Embryonic facial prominence (tissue), 1 donor: ENCODE measurements at regions not wholly inside any gene's neighbourhood (a gene's known extent, or its start where the extent isn't known, plus 50 kb on each side); places are given as distances from the start of the nearest gene placed in this dataset.
"Not testable (repeated sequence)": the region's sequence is repeated elsewhere in the genome, so short reads cannot be mapped to it uniquely, and the experiment has no call there.

Experiments used
- DNase-seq: peaks from one replicate; pipeline ENCODE4 v3.0.0-alpha.2; 2016; ENCODE audit errors: extremely low spot score

DNA sequence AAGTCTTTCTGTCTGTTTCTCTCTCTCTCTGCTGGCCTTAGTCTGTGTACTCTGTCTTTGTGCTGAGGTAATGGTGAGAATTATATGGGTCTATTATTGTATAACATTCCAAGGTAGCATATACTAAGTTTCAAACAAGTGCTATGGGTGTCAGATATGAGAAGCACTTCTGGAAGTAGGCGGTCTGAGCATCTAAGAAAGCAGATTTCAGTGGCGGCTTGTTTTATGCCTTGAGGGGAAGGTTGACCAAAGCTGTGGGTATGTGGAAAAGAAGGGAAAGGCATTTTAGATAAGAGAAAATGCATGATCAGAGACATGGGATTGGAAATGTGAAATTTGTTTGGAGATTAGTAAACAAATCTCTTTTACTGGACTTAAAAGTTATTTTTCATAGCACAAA, 348.5 kb downstream of the RFC3 start:
- no peak for DNase-seq

DNA sequence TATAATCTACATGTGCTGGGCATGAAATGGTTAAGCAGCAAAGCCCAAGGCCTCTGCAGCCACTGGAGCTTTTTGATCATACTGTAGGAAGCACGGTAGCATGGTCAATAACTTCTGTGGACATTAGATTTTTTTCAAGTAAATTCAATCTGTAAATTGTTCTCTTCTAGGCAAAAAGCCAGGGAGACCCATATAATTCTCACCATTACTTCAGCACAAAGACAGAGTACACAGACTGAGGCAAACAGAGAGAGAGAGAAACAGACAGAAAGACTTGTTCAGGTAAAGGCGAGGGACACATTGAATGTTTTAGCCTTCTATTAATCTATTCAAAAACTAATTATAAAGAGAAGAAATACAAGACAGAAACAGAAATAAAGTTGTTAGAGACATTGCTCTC, 349.4 kb downstream of the RFC3 start:
- DNase-seq, result no peak

DNA sequence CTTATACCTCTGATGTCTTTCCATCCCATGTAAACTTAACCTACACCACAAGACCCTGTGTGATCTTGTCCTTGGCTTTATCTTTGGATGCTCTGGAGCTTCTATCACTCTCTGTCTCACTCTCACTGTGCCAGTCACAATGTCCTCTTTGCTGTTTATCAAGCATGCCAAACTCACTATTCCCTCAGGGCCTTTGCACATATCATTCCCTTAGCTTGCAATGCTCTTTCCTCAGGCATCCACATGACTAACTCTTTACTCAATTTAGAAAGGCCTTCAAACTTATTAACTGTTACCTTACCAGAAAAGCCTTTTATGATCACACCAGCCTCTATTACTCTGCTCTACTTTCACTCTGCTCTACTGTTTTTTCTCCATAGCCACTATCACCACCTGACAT, 354.1 kb downstream of the RFC3 start:
- DNase-seq, result no peak

DNA sequence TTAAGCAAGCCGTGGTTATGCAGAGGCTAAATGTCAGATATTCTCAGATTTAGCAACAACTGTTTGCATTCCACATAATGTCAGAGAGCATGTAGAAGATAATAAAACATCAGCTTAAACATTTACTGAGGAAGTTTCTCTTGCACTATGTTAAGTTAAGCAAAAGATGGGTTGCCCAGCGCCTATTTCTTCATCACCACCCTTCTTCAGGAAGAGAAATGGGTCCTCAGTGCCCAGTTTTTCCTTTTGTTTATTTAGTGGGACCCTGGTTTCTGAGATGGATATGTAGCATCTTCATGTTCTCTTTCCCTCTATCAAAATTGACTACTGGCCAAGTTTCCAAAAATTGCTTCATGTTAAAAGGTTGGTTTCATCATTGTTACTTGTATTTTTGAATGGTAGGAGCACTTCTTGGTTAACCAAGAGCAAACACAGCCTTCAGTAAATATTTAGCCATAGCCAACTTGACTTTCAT, 356.8 kb downstream of the RFC3 start:
- DNase-seq, result no peak

DNA sequence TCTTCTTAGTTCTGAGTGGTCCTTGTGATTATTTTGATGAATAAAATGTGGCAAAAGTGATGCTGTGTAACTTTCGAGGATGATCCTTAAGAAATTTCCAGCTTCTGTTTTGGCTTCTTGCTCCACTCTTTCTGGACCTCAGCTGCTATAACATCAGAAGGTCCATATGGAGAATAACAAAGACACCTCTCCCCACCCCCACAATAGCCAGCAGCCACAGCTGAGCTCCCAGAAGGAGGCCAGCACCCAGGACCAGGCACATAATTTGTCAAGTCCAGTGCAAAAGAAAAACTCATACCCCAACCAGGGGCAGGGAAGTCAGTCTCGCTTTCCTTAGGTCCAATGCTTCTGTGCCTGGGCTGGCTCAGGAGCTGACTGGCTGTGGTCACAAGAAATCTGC, 357.6 kb downstream of the RFC3 start:
- DNase-seq, result no peak

DNA sequence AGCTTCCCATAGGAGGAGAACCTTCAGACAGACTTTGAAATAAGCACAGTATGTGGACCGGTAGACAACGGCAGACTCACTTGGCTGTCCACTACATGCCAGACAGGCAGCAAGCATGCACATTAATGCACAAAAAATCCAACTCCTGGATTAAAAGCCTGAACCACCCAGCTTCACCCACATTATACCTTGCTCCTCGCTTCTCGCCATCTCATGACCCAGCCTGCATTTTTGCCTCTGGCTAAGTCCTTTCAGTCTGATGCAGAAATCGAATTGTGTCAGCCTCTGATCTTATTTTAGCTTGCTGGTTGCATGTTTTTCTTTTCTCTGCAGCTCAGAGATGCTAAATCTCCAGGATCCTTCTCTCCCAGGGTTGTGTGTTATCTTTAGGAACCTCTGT, 358.7 kb downstream of the RFC3 start:
- no peak for DNase-seq

DNA sequence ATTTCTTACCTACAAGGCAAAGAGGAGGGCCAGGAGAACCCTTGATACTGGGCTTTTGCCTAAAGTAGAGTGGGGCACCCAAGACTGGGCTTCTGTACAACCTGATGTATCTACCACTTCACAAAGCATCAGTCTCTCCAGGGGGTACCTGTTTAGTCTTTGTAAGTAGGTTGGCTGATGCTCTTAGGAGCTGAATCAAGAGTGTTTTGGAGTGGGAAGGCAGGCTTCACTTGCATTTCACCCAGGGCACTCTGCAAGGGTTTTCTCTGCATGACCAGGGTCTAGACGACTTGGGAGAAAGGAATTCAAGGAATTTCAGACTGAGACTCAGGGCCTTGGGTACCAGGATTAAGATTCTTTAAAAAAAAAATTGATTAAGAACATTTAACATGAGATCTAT, 361.5 kb downstream of the RFC3 start:
- no peak for DNase-seq

DNA sequence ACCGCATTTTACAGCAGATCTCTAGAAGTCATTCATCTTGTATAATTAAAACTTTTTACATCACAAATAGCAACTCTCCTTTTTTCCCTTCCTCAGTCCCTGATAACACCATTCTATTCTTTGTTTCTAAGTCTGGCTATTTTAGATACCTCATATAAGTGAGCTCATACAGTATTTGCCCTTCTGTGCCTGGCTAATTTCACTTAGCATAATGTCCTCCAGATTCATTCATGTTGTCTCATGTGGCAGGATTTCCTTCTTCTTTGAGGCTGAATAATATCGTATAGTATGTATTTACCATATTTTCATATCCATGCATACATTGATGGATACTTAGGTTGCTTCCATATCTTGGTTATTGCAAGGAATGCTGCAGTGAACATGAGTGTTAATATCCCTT, 362.0 kb downstream of the RFC3 start:
- no peak for DNase-seq

DNA sequence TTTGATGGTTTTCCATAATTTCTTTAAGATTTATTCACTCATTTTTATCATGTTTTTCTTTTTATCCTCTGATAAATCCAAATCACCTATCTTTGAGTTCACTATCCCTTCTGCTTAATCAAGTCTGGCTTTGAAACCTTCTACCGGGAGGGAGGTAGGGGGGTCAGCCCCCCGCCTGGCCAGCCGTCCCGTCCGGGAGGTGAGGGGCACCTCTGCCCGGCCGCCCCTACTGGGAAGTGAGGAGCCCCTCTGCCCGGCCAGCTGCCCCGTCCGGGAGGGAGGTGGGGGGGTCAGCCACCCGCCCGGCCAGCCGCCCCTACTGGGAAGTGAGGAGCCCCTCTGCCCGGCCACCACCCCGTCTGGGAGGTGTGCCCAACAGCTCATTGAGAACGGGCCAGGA, 363.3 kb downstream of the RFC3 start:
- not testable (repeated sequence) for DNase-seq

DNA sequence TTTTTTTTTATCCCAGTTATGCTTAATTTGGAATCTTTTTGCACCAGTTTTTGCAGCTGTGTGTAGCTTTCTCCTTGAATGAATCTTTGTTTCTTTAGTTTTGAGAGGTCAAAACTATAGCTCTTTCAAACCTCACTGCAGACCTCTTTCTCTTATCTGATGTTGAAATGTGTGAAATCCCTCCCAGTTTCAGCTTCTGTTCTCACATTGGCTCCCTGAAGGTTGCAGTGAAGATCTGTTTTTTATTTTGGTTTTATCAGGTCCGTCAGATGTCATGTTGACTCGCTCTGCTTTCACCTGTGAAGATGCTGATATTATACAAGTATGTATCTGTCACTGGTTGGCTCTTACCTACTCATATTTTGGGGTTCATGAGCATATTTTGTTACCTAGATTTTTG, 372.0 kb downstream of the RFC3 start:
- DNase-seq, result no peak

DNA sequence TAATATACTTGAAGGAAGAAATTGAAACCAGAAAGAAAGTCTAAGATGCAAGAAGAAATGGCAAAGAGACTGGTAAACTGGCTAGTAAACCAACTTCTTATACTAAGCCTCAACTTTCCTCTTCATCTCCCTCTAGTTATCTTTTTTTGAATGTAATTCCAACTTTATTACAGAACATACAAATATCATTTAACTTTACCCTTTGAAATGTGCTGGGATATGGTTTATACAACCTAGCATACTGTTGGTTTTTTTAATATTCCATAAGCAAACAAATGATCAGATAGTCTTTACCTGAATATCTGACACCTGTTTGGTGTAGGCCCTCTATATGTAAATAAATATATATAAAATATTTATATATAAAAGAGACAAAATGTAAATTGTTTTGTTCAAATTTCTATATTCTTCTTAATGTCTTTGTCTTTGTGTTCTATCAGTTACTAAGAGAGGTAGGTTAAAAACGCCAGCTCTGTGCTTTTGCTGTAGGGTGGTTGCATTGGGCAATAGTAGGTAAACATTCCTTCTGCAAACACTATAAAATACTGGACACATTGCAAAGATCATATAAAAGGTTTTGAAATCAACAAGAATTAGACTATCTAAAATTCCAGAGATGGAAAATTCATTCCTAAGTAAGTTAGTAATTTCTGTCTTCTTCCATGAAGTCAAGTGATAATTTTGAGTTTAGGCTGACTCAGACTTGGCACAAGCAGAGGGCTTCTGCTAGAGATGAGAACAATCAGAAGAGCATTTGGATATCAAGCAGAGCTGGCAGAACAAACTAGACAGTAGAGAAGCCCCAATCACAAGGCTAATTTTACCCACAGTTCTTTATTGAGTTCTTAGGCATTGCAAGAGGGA, 383.3 kb downstream of the RFC3 start:
- DNase-seq, result no peak

DNA sequence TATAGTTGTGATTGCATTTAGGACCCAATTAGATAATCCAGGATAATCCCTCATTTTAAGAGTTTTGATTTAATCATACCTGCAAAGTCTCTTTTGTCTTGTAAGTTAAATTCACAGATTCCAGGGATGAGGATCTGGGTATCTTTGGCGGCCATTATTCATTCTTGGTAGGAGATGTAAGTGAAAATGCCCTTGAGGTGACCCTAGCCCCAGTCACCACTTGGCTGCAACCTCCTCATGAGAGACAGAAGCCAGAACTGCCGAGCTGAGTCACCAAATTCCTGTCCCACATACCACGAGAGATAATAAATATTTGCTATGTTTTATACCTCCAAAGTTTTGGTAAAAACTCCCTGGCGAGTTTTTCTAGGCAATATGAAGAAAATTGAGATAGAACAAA, 389.4 kb downstream of the RFC3 start:
- no peak for DNase-seq

DNA sequence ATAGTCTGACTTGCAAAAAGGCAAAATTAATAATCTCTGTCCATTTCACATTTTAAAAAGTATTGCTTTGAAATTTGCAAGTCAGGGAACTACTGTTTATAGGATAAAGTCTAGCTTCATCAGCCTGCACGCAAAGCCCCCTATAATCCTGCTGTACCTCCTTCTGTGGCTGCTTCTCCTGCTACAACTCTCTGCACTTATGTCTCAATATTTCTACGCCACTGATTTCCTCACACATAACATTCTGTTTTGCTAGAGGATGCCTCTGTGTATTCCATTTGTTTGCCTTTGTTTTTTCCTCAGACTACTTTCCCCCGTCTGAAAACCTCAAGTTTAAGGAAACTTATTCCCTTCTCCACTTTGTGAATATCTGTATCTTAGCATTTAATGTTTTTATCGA, 389.9 kb downstream of the RFC3 start:
- DNase-seq, result no peak

DNA sequence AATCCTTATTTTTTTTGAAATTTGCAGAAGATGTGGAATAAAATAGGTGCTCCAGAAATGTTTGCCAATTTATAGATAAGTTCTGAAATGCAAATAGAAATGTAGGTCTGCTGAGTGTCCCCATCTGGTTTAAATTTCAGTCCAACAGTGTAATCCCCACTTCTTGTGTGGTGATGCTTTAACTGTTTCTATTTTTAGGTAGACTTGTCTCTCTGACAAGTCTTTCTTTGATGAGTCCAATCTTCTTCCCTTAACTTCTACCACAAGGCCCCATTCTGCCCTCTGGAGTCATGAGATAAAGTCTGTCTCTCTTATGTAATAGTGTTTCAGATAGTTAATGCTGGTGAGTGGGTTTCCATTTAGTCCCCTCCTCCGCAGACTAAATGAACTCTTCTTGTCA, 390.4 kb downstream of the RFC3 start:
- no peak for DNase-seq

DNA sequence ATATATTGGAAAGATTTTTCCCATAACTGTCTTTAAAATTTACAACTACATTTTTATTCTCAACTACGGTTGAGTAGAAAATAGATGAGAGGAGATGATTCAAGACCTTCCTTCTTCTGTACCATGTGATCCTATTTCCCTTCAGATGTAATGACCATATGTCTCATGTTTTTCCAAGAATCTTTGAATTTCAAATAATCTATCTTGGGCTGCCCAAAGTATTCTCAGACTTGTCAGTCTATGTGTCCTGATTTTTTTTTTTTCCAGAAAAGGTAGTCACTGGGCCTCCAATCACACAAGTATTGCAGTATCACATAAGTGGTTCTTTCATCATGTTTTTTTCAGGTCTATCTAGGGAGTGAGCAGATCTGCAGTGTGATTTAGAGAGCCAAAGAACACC, 392.4 kb downstream of the RFC3 start:
- DNase-seq, result no peak

DNA sequence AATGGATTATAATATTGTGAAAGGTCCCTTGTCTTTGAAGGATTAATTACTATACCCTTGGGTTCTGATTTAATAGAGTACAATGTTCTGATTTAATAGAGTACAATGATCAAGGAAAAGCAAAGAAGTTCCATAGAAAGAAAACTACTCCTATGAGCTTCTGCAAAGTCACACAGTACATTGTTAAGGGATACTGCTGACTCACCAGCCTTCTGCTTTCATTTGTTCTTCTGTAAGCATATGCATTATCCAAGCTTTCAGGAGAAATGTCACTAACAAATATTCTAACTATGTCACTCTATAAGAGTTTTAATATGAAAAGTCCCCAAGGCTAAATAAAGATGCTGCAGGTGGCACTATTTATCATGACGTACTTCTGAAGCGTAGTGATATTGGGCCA, 396.7 kb downstream of the RFC3 start:
- no peak for DNase-seq

DNA sequence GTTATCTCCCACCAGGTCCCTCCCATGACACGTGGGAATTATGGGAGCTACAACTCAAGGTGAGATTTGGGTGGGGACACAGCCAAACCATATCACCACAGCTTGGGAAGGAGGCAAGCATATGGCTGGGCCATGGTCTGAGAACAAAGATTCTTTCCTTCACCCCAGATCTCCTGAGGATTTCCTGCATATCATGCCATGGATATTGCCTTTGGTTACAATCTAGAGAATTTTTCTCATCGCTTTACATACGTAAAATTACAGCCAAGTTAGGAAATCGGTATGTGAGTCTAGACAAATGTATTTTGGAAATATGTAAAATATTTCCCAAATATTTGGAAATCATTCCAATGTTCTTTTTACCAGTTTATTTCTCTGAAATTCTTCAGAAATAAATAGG, 398.3 kb downstream of the RFC3 start:
- no peak for DNase-seq

DNA sequence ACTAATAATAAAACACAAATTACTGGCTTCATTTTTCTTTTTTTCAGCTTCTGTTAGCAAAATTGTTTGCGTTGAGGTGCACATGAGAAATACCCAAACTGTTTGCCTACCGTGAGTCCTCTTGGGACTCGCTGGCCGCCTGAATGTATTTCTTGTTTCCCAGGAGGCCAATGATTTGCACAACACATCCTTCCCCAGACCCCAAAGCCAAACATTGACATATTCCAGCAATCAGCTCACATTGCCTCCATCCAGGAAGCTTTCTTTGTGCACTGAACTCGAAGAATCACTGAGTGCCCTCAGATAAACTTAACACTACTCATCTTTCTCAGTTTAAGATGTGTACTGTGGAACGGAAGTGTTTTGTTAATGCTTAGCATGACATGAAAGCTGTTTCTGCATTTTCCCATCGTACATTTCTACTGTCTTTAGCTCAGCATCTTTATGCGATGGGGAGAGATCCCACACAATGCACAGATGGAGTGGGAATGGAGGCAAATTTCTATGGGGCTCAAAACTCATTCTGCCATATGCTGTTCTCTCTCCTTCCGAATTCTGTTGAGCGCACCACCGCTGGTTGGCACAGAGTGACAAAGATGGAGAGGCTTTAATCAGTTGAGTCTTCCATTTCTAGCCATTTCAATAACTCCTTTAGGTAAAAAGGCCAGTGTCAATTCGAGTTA, 399.5 kb downstream of the RFC3 start:
- DNase-seq, result no peak

DNA sequence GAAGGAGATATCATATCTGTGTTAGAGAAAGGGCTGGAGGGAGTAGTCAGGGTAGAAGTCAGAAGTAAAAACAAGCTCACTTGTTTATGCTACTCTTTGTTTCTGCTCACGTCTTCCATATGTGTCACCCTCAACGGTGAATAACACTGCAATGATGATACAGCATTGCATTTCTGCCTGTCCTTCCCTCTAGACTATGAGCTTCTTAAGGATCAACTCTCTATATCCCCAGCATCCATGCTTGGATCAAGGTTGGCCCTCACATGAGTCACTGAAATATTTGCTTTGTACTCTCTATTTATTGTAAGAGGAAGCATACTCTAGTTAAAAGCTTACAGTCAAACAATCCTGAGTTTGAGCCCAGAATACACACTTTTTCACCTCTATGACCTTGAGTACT, 406.0 kb downstream of the RFC3 start:
- no peak for DNase-seq

DNA sequence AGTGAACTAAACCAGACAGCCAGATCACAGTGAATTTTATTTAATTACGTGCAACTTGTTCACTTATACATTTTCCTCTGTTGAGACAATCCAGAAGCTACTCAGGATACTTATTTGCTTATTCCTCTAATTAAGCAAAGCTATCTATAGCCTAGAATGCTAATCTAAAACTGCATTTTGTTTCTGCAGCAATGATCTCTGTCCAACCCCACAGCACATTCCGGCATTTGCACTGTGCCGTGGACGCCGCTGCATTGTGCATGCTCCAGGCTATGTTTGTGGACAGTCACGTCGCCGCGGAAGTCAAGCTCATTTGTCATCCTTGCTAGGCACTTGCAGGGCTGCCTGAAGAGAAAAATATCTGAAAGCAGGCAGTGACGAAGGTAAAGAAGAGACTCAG, 406.9 kb downstream of the RFC3 start:
- DNase-seq, result no peak

DNA sequence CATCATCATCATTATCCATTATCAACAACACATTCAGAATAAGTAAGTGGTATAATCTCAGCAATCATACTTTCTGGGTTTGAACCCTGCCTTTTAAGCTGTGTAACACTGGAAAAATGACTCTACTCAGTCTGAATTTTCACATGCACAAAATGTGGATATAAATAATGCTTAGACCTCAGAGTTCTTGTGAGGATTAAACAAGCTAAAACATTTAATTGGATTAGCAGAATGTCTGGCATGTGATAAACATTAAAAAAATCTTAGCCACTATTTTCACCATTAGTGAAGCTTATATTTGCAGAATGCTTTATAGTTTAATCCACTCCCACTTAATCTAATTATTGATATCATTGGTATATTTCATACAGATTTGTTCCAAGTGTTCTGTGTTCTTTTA, 412.3 kb downstream of the RFC3 start:
- DNase-seq, result no peak

DNA sequence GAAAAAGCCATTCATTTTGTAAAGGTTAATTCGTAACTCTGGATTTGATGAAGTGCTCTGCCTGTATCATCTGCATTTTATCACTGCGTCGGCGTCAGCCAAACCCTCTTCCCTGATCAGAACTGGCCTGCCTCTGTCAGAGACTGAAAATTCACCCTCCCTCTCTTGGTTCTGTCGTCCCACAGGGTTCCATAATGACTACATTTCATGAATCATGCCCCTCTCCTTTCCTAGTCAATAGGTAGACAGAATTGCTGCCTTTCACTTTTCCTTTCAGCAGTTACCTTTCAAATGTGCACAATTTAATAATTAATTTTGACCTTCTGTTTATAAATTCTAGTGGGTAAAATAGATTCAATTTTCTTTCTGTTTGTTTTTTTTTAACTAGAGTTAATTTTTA, 423.4 kb downstream of the RFC3 start:
- DNase-seq, result no peak

DNA sequence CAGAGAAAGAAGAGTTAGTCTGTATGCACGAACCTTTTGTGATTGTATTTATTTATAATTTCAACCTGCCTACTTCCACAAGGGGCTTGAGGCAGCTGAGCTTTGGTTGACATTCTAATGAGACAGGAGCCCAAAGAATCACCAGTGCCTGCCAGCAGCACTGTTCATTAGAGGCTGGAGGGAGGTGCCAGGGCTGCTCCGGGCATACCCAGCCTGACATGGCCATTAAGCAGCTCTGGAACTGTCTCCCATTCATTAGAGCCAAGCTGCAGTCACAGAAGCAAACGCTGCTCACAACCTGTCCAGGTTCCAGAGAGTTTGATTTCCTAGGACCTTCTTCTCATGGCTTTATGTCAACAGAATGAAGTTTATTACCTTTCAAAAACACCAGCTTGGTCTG, 425.5 kb downstream of the RFC3 start:
- no peak for DNase-seq
